IMR-90 (cell line): ENCODE measurements at regions not wholly inside any gene's neighbourhood (a gene's known extent, or its start where the extent isn't known, plus 50 kb on each side); places are given as distances from the start of the nearest gene placed in this dataset.

Experiments used
- ATAC-seq: fragments of 200-7000 bp; cut with Tn5 transposase; 2 replicates; pipeline ENCODE4 v1.9.1; 2020; ENCODE audit warnings: low read depth, mild to moderate bottlenecking, moderate library complexity
- BruUV-seq: library from RNA; stranded (reverse); fragments of 400-500 nt; replicated peaks from 2 replicates; lab custom pipeline; 2021; lab: Mats Ljungman, UMichigan
- CTCF ChIA-PET: fragments of 300-600 bp; formaldehyde crosslinking; extraction: SDS; loops from one replicate; lab custom pipeline; 2021; ENCODE audit warnings: antibody characterized with exemption; lab: Yijun Ruan, JAX
- POLR2A ChIA-PET: fragments of 300-600 bp; sonication (Branson Sonifier 250); formaldehyde crosslinking; loops from one replicate; lab custom pipeline; 2022; ENCODE audit warnings: antibody characterized with exemption; ENCODE audit not compliant: unreplicated experiment; lab: Charles Lee
- DNase-seq: peaks from one replicate; pipeline ENCODE4 v3.0.0; 2013
- H2AFZ ChIP-seq: replicated peaks from 2 replicates; pipeline ENCODE3; 2013; ENCODE audit warnings: low read length, mild to moderate bottlenecking; ENCODE audit not compliant: poor library complexity
- H2AK5ac ChIP-seq: 2 replicates; pipeline ENCODE4 v1.6.1; 2013; ENCODE audit warnings: low read depth, low read length, inconsistent platforms
- H2AK9ac ChIP-seq: replicated peaks from 2 replicates; pipeline ENCODE3; 2013; ENCODE audit warnings: mild to moderate bottlenecking, low read depth, low read length, moderate library complexity; ENCODE audit not compliant: poor library complexity
- H2BK120ac ChIP-seq: 2 replicates; pipeline ENCODE4 v1.6.1; 2013; ENCODE audit warnings: low read depth, low read length, inconsistent platforms
- H2BK15ac ChIP-seq: 3 replicates; pipeline ENCODE4 v1.6.1; 2013; ENCODE audit warnings: low read depth, low read length, inconsistent platforms
- H2BK20ac ChIP-seq: 2 replicates; pipeline ENCODE4 v1.6.1; 2013; ENCODE audit warnings: low read depth, mild to moderate bottlenecking, inconsistent platforms, low read length, moderate library complexity
- H2BK5ac ChIP-seq: 2 replicates; pipeline ENCODE4 v1.6.1; 2013; ENCODE audit warnings: mild to moderate bottlenecking, low read depth, low read length, inconsistent platforms; ENCODE audit not compliant: poor library complexity, severe bottlenecking
- H3K14ac ChIP-seq: replicated peaks from 2 replicates; pipeline ENCODE4 v1.6.1; 2013; ENCODE audit warnings: low read depth, low read length, inconsistent platforms
- H3K18ac ChIP-seq: 2 replicates; pipeline ENCODE4 v1.6.1; 2013; ENCODE audit warnings: low read depth, low read length, control low read depth
- H3K23ac ChIP-seq: 2 replicates; pipeline ENCODE4 v1.6.1; 2013; ENCODE audit warnings: low read depth, low read length, inconsistent platforms
- H3K27ac ChIP-seq: 2 replicates; pipeline ENCODE4 v1.5.1; 2013; ENCODE audit warnings: mild to moderate bottlenecking, control low read depth, low read length; ENCODE audit not compliant: insufficient read depth
- H3K27me3 ChIP-seq: 2 replicates; pipeline ENCODE4 v1.6.1; 2013; ENCODE audit warnings: low read length; ENCODE audit not compliant: control insufficient read depth, insufficient read depth
- H3K36me3 ChIP-seq: 2 replicates; pipeline ENCODE4 v1.6.1; 2013; ENCODE audit warnings: low read length, mixed read lengths; ENCODE audit not compliant: control insufficient read depth, insufficient read depth
- H3K4ac ChIP-seq: 2 replicates; pipeline ENCODE4 v1.6.1; 2013; ENCODE audit warnings: low read depth, low read length, inconsistent platforms
- H3K4me1 ChIP-seq: 2 replicates; pipeline ENCODE4 v1.6.1; 2013; ENCODE audit warnings: low read length, mixed read lengths; ENCODE audit not compliant: control insufficient read depth, insufficient read depth
- H3K4me2 ChIP-seq: 2 replicates; pipeline ENCODE4 v1.6.1; 2013; ENCODE audit warnings: low read depth, mild to moderate bottlenecking, control low read depth, low read length, moderate library complexity
- H3K4me3 ChIP-seq: 2 replicates; pipeline ENCODE4 v1.5.1; 2013; ENCODE audit warnings: low read depth, mild to moderate bottlenecking, control low read depth, low read length, moderate library complexity; ENCODE audit not compliant: insufficient read depth
- H3K56ac ChIP-seq: 2 replicates; pipeline ENCODE4 v1.6.1; 2013; ENCODE audit warnings: low read length, inconsistent platforms; ENCODE audit not compliant: insufficient read depth; ENCODE audit errors: extremely low read depth
- H3K79me1 ChIP-seq, 2 experiments: 2 replicates each; pipeline ENCODE4 v1.6.1; 2013; ENCODE audit warnings: low read length in 2 of 2, inconsistent platforms in 1 of 2, low read depth in 1 of 2
- H3K9ac ChIP-seq: 2 replicates; pipeline ENCODE4 v1.6.1; 2013; ENCODE audit warnings: low read depth, low read length, control low read depth
- H3K9me1 ChIP-seq: 2 replicates; pipeline ENCODE4 v1.6.1; 2013; ENCODE audit warnings: low read length, inconsistent platforms; ENCODE audit not compliant: insufficient read depth
- H3K9me3 ChIP-seq: 2 replicates; pipeline ENCODE4 v1.6.1; 2013; ENCODE audit warnings: low read length; ENCODE audit not compliant: control insufficient read depth, insufficient read depth
- H4K20me1 ChIP-seq: 2 replicates; pipeline ENCODE4 v1.6.1; 2013; ENCODE audit warnings: low read length, inconsistent platforms; ENCODE audit not compliant: insufficient read depth
- H4K5ac ChIP-seq: 2 replicates; pipeline ENCODE4 v1.6.1; 2013; ENCODE audit warnings: mild to moderate bottlenecking, low read depth, low read length, control low read depth
- H4K8ac ChIP-seq, 2 experiments: 2 replicates each; pipeline ENCODE4 v1.6.1; 2013; ENCODE audit warnings: low read depth in 2 of 2, low read length in 2 of 2, control low read depth in 1 of 2, inconsistent platforms in 1 of 2
- H4K91ac ChIP-seq: 2 replicates; pipeline ENCODE4 v1.6.1; 2013; ENCODE audit warnings: low read depth, low read length, inconsistent platforms; ENCODE audit not compliant: insufficient read depth
- CEBPB ChIP-seq: IDR thresholded peaks from 2 replicates; pipeline ENCODE4 v1.6.1; 2012; ENCODE audit warnings: low read depth, low read length, improper control_type of control experiment
- CTCF ChIP-seq: conservative IDR thresholded peaks from 2 replicates; pipeline ENCODE4 v1.5.1; 2012; ENCODE audit warnings: mild to moderate bottlenecking, low read depth, low read length, improper control_type of control experiment
- FOS ChIP-seq: fragments of 150-350 bp; IDR thresholded peaks from 2 replicates; pipeline ENCODE4 v1.6.1; 2016; ENCODE audit warnings: low read depth, low read length
- MAFK ChIP-seq: IDR thresholded peaks from 2 replicates; pipeline ENCODE4 v1.6.1; 2012; ENCODE audit warnings: low read depth, low read length, improper control_type of control experiment
- MAZ ChIP-seq: IDR thresholded peaks from 2 replicates; pipeline ENCODE4 v1.6.1; 2012; ENCODE audit warnings: low read depth, mild to moderate bottlenecking, low read length, improper control_type of control experiment, moderate library complexity, borderline replicate concordance
- MXI1 ChIP-seq: IDR thresholded peaks from 2 replicates; pipeline ENCODE4 v1.6.1; 2012; ENCODE audit warnings: low read depth, mild to moderate bottlenecking, low read length, moderate library complexity, borderline replicate concordance
- POLR2A ChIP-seq: IDR thresholded peaks from 2 replicates; pipeline ENCODE4 v1.6.1; 2012; ENCODE audit warnings: mild to moderate bottlenecking, low read depth, low read length
- RAD21 ChIP-seq: IDR thresholded peaks from 2 replicates; pipeline ENCODE4 v1.6.1; 2012; ENCODE audit warnings: low read length, improper control_type of control experiment
- RCOR1 ChIP-seq: IDR thresholded peaks from 2 replicates; pipeline ENCODE4 v1.6.1; 2012; ENCODE audit warnings: mild to moderate bottlenecking, low read length, improper control_type of control experiment; ENCODE audit not compliant: insufficient replicate concordance
- RFX5 ChIP-seq: IDR thresholded peaks from 2 replicates; pipeline ENCODE4 v1.8.0; 2012; ENCODE audit warnings: low read depth, mild to moderate bottlenecking, low read length, moderate library complexity
- SMC3 ChIP-seq: fragments of 150-350 bp; IDR thresholded peaks from 2 replicates; pipeline ENCODE4 v1.6.1; 2016; ENCODE audit warnings: low read depth, mild to moderate bottlenecking, antibody characterized with exemption, low read length, moderate library complexity
- WGBS, 2 experiments: methylation state at CpG; one replicate each; pipeline versions ENCODE4 v1.1.5 to v1.1.7; 2013; ENCODE audit warnings: missing lambda C conversion rate in 2 of 2; ENCODE audit not compliant: insufficient read length in 1 of 2; ENCODE audit errors: extremely low coverage in 2 of 2; 5-methylcytosine and 5-hydroxymethylcytosine counted together
- dilution Hi-C: fragments of 300-500 bp; cut with HindIII; formaldehyde crosslinking; loops from one replicate; pipeline ENCODE4 v1.14.3; 2018; ENCODE audit warnings: low sequenced_read_pairs; ENCODE audit not compliant: unreplicated experiment
- in situ Hi-C: fragments of 300-500 bp; cut with MboI; formaldehyde crosslinking; loops from 3 replicates; pipeline ENCODE4 v1.14.3; 2019; ENCODE audit warnings: low sequenced_read_pairs, inconsistent platforms, mixed read lengths
- intact Hi-C: fragments of 100-400 bp; cut with micrococcal nuclease; formaldehyde crosslinking; loops from 2 replicates; pipeline ENCODE4 v1.10.0; 2022

- Histone ChIP-seq H2AK9ac (no peak overlapping the region), H3K4ac (no peak overlapping the region), H4K8ac (no peak overlapping the region), H3K18ac (no peak overlapping the region), H3K27me3 (peaks cover 2% of the 10 kb centered on the region; the same call in 1 of the 2 replicates), H3K56ac (no peak overlapping the region), H4K5ac (no peak overlapping the region), H2BK120ac (no peak overlapping the region), H3K79me1 (no peaks in the 10 kb centered on the region), H3K4me2 (no peak overlapping the region), H3K9me3 (no peaks in the 10 kb centered on the region), H3K9me1 (no peaks in the 10 kb centered on the region), H4K91ac (no peak overlapping the region), H3K23ac (no peak overlapping the region), H3K36me3 (no peaks in the 10 kb centered on the region), H3K9ac (no peak overlapping the region), H4K20me1 (no peaks in the 10 kb centered on the region), H2BK15ac (no peak overlapping the region), H3K4me1 (no peaks in the 10 kb centered on the region), H2BK5ac (no peak overlapping the region), H3K27ac (no peak overlapping the region), H2AFZ (no peak overlapping the region), H3K4me3 (no peak overlapping the region), H2AK5ac (no peak overlapping the region), H2BK20ac (no peak overlapping the region), H3K14ac (no peak overlapping the region)
- in situ Hi-C loops, result no loop called here
- WGBS, 2 experiments, result 79% methylated on average over 2 of the region's 3 CpGs; no CpG with 5 or more reads in 1 of the 2 experiments
- DNase-seq (no peak), ATAC-seq (no peak)
- no TSS peak for BruUV-seq
- dilution Hi-C loops, result no loop called here
- no peak for TF ChIP-seq POLR2A
- TF ChIP-seq RFX5, result no peak
- TF ChIP-seq CTCF, result no peak
- no peak for TF ChIP-seq MXI1
- TF ChIP-seq MAFK, result no peak
- TF ChIP-seq RCOR1, result no peak
- TF ChIP-seq RAD21, result no peak
- no peak for TF ChIP-seq SMC3
- no peak for TF ChIP-seq CEBPB
- TF ChIP-seq MAZ, result no peak
- TF ChIP-seq FOS, result no peak
- intact Hi-C loops, result no loop called here
- POLR2A ChIA-PET, result no interaction called here
- CTCF ChIA-PET, result no interaction called here
These were observed 195.1 kb downstream of the PHETA1 start for GRCh38 chr12:111173836-111174235.
